ENCODE measurements at regions not wholly inside any gene's neighbourhood (a gene's known extent, or its start where the extent isn't known, plus 50 kb on each side); places are given as distances from the start of the nearest gene placed in this dataset.

- TF ChIP-seq EZH2 (IDR thresholded peaks at IDR 0.05; ENCODE audit: insufficient read depth, poor library complexity, severe bottlenecking) (no peak), EZH2phosphoT487 (IDR thresholded peaks at IDR 0.05; ENCODE audit: insufficient read depth, low read depth) (no peak)
Observed at GRCh38 chr14:101018561-101019290, 115.2 kb upstream of the RTL1 start.
